Heart left ventricle (tissue), 16 donors: ENCODE measurements at regions not wholly inside any gene's neighbourhood (a gene's known extent, or its start where the extent isn't known, plus 50 kb on each side); places are given as distances from the start of the nearest gene placed in this dataset.
"Not testable (repeated sequence)": the region's sequence is repeated elsewhere in the genome, so short reads cannot be mapped to it uniquely, and the experiment has no call there.

ENCODE experiments used
- ATAC-seq, 4 donors: fragments of 200-7000 bp; cut with Tn5 transposase; one replicate each; pipeline ENCODE4 v1.9.1; 2020 to 2022; ENCODE audit warnings: moderate library complexity in 4 of 4, mild to moderate bottlenecking in 3 of 4, moderate number of reproducible peaks in 1 of 4
- DNase-seq, 5 donors: peaks; one replicate each; pipeline ENCODE4 v3.0.0-alpha.2; 2020
- H3K27ac ChIP-seq, 12 donors: fragments of 200-600 bp; sonication (generic) in 4 of 12; one replicate each; pipeline versions ENCODE4 v1.5.0 to v1.8.0; 2016 to 2022; ENCODE audit warnings: mild to moderate bottlenecking in 2 of 12
- H3K27me3 ChIP-seq, 9 donors: fragments of 200-600 bp; sonication (generic) in 2 of 9; one replicate each; pipeline versions ENCODE4 v1.5.1 to v1.8.0; 2016 to 2022; ENCODE audit warnings: mild to moderate bottlenecking in 3 of 9
- H3K36me3 ChIP-seq, 9 donors: fragments of 200-600 bp; sonication (generic) in 2 of 9; one replicate each; pipeline versions ENCODE4 v1.5.0 to v1.8.0; 2018 to 2022; ENCODE audit warnings: mild to moderate bottlenecking in 2 of 9
- H3K4me1 ChIP-seq, 12 donors: fragments of 200-600 bp; sonication (generic) in 4 of 12; one replicate each; pipeline versions ENCODE4 v1.5.0 to v1.8.0; 2016 to 2022; ENCODE audit warnings: mild to moderate bottlenecking in 3 of 12
- H3K4me3 ChIP-seq, 12 donors: fragments of 200-600 bp; sonication (generic) in 4 of 12; one replicate each; pipeline versions ENCODE4 v1.5.0 to v1.8.0; 2017 to 2022; ENCODE audit warnings: mild to moderate bottlenecking in 9 of 12, moderate library complexity in 4 of 12
- H3K9me3 ChIP-seq, 12 donors: fragments of 200-600 bp; sonication (generic) in 4 of 12; one replicate each; pipeline versions ENCODE4 v1.5.0 to v1.8.0; 2016 to 2022; ENCODE audit warnings: mild to moderate bottlenecking in 1 of 12
- POLR2A ChIP-seq, 2 donors: fragments of 450-650 bp; IDR thresholded peaks; one replicate each; pipeline ENCODE4 v1.6.1; 2017; ENCODE audit warnings: antibody characterized with exemption in 2 of 2, mild to moderate bottlenecking in 2 of 2, moderate library complexity in 2 of 2
- WGBS, 4 donors: extraction: QIAGEN DNeasy Blood & Tissue Kit in 2 of 4; methylation state at CpG; one replicate each; pipeline versions ENCODE4 v1.1.5 to v1.1.7; 2013 to 2018; 5-methylcytosine and 5-hydroxymethylcytosine counted together
- intact Hi-C, 10 donors: fragments of 100-400 bp; cut with DNase I; formaldehyde crosslinking; loops; one replicate each; pipeline versions ENCODE4 v1.11.1 to v1.14.2; 2022
- TF ChIP-seq, protein P1 (sequence below), 12 donors: fragments of 200-600 bp; sonication (generic) in 4 of 12; IDR thresholded peaks; one replicate each; pipeline versions ENCODE4 v1.5.0 to v1.8.0; 2018 to 2022; ENCODE audit warnings: antibody characterized with exemption in 12 of 12, mild to moderate bottlenecking in 5 of 12
- donor health status: ischemic (EF 13 %, LVEDD 7.1; RV severe dilation, severe dysfunction).
- donor health status: healthy with polysubstance abuse.
- donor health status: DM: no; HTN: yes; CAD: no.
- donor health status: DM: no; HTN: no; CAD: no.
- donor health status: ischemic (EF 25% LVEDD 6.9; RV normal size, moderate dysfunction).
- donor health status: ischemic (EF 25% LVEDD 5.7; RV mildly dilated, moderate dysfunction).
- donor health status: healthy.
- donor health status: DM: yes; HTN: yes; CAD: no.
- donor health status: ischemic (EF 35%, LVEDD 5.7; RV mildly dilated, moderate dysfunction).
- donor health status: nonischemic (EF 11% LVEDD 7.7; RV severe dilation, severe dysfunction).
- donor health status: DM: yes; HTN: yes; CAD: no.
- donor health status: PGD.
- donor health status: ischemic (EF 29% LVEDD 5.4; RV normal size, mild dysfunction).
- donor health status: nonischemic (EF 23%, LVEDD 6.1; RV moderate dilation, normal function).

DNA sequence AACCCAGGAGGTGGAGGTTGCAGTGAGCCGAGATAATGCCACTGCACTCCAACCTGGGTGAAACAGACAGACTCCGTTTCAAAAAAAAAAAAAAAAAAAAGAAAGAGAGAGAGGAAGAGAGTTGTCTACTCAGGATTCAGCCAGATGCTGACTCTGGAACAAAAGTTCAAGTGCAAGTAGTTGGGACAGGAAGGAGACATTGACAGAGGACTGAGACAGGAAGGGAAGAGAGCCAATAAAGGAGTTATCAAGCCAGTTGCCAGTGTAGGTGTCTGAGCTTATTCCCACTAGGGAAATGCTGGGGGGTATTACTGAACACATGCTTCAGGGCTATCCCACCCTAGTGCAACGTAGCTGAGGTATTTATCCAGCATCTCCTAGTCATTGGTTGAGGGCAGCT, 147.7 kb upstream of the SLC1A3 start:
- Histone ChIP-seq H3K9me3 (no peaks in the 10 kb centered on the region), H3K4me1 (no peaks in the 10 kb centered on the region), H3K27ac (no peak overlapping the region), H3K27me3 (no peaks in the 10 kb centered on the region), H3K4me3 (no peak overlapping the region), H3K36me3 (no peaks in the 10 kb centered on the region)
- WGBS, 4 donors, result 52 to 61% (median 55%) methylated on average over 3 of the region's 3 CpGs
- ATAC-seq (no peak), DNase-seq (no peak)
- intact Hi-C loops, result no loop called here
- TF ChIP-seq, protein P1, sequence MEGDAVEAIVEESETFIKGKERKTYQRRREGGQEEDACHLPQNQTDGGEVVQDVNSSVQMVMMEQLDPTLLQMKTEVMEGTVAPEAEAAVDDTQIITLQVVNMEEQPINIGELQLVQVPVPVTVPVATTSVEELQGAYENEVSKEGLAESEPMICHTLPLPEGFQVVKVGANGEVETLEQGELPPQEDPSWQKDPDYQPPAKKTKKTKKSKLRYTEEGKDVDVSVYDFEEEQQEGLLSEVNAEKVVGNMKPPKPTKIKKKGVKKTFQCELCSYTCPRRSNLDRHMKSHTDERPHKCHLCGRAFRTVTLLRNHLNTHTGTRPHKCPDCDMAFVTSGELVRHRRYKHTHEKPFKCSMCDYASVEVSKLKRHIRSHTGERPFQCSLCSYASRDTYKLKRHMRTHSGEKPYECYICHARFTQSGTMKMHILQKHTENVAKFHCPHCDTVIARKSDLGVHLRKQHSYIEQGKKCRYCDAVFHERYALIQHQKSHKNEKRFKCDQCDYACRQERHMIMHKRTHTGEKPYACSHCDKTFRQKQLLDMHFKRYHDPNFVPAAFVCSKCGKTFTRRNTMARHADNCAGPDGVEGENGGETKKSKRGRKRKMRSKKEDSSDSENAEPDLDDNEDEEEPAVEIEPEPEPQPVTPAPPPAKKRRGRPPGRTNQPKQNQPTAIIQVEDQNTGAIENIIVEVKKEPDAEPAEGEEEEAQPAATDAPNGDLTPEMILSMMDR (IDR thresholded peaks at IDR 0.05), result no peak
- no peak for TF ChIP-seq POLR2A (IDR thresholded peaks at IDR 0.05)

DNA sequence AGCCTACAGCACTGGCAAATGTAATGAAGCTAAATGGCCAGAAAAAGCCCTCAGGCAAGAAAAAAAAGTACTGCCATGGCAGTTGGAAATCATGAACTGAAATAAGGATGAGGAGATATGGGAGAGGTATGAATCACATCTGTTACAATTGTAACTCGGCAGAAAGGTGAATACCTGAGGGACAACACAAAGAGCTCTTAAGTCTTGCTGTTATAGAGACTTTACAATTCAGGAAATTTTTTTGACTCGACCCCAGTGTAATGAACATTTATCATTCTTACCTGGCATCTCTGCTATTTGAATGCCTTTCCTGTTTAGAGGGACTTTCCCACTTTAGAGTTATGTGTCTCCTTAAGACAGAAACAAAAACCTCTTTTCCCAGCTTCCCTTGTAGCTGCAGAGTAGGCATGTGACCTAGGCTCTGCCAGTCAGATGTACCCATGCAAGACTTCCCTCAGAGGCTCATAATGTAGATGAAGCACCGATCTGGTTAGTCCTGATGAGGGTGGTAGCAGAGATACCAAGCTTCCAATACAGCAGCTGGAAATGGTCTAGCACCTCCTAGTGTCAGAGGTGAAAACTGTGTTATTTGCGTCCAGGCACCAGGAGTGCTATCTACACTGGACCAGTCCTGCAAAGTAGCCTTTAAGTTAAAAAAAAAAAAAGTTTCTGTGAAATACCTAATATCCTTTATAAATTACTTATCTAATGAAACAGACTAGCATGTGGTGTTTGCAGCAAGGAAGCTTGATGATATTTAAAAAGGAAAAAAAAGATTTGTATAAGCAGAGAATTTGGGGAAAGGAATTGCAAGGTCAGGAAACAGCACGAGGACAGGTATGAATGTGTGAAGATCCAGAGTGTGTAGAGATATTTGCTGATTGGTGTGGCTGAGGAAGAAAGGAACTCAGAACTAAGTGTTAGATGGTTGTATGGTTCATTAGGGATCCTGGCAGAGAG, 146.9 kb upstream of the SLC1A3 start:
- intact Hi-C loops, result no loop called here
- Histone ChIP-seq H3K27me3 (no peaks in the 10 kb centered on the region), H3K4me1 (no peaks in the 10 kb centered on the region), H3K9me3 (no peaks in the 10 kb centered on the region), H3K27ac (no peak overlapping the region), H3K4me3 (no peak overlapping the region), H3K36me3 (no peaks in the 10 kb centered on the region)
- DNase-seq (no peak), ATAC-seq (no peak)
- WGBS, 4 donors, result 65 to 67% (median 67%) methylated on average over 5 of the region's 5 CpGs
- TF ChIP-seq POLR2A (IDR thresholded peaks at IDR 0.05), result no peak
- TF ChIP-seq, protein P1 (IDR thresholded peaks at IDR 0.05), result peak in 2 of 12 donors; percentile 11

DNA sequence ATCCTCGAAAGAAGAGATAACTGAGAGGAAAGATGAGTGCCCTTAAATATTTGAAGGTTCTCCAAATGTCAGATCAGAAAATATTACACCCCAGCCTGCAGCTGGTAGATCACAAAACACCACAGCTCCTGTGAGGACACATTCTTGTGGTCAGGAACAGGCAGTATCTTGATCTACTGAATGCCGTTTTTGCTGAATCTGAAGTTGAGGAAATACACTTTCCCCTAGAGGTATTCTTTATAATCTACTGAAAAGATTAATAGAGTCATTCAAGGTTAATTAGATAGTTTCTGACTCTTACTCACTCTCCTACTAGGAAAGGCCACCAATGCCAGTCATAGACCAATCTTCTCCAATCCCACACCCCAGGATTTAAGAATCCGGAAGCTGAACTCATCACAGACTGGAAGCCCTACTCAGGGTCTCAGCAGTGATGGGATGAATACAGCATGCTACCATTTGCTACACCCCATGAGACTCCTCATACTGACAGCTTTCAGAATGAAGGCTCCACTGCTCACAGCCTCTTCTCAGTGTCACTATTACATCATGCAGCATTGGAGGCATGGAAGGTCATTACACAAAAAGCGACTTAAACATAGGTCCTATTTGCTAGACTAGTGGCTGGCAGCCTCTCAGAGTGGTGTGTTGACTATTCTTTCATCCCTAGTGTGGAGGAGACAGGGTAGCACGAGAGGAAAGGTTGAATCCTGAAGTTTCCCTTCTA, 143.9 kb upstream of the SLC1A3 start:
- DNase-seq (no peak), ATAC-seq (no peak)
- H3K4me3 ChIP-seq, result no peak overlapping the region
- H3K27me3 ChIP-seq, result no peaks in the 10 kb centered on the region
- H3K36me3 ChIP-seq, result no peaks in the 10 kb centered on the region
- 62 to 70% (median 69%) methylated on average over 5 of the region's 5 CpGs for WGBS, 4 donors
- TF ChIP-seq, protein P1 (IDR thresholded peaks at IDR 0.05), result no peak
- H3K27ac ChIP-seq, result no peak overlapping the region
- intact Hi-C loops, result no loop called here
- no peaks in the 10 kb centered on the region for H3K4me1 ChIP-seq
- peaks cover 0 to 4% (median 0%) of the 10 kb centered on the region in 12 donors for H3K9me3 ChIP-seq

DNA sequence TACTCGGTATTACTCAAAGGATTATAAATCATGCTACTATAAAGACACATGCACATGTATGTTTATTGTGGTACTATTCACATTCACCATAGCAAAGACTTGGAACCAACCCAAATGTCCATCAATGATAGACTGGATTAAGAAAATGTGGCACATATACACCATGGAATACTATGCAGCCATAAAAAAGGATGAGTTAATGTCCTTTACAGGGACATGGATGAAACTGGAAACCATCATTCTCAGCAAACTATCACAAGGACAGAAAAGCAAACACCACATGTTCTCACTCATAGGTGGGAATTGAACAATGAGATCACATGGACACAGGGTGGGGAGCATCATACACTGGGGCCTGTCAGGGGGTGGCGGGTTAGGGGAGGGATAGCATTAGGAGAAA, 130.5 kb upstream of the SLC1A3 start:
- intact Hi-C loops, result not testable (repeated sequence)

More for the DNA sequence above, 130.5 kb upstream of the SLC1A3 start:
- H3K36me3 ChIP-seq, DNase-seq, H3K27me3 ChIP-seq, H3K4me1 ChIP-seq, H3K27ac ChIP-seq, H3K4me3 ChIP-seq, ATAC-seq: not testable (repeated sequence)
- H3K9me3 ChIP-seq, result peaks cover 0 to 10% (median 0%) of the 10 kb centered on the region in 12 donors
- 93 to 96% (median 96%) methylated on average over 2 of the region's 2 CpGs for WGBS, 4 donors
